ENCODE measurements at regions not wholly inside any gene's neighbourhood (a gene's known extent, or its start where the extent isn't known, plus 50 kb on each side); places are given as distances from the start of the nearest gene placed in this dataset.
"Not testable (repeated sequence)": the region's sequence is repeated elsewhere in the genome, so short reads cannot be mapped to it uniquely, and the experiment has no call there.

- Histone ChIP-seq H2AFZ (no peak overlapping the region), H3K36me3 (ENCODE audit: control insufficient read depth, insufficient read depth, low read length) (no peaks in the 10 kb centered on the region), H3K9ac (no peak overlapping the region), H3K9me3 (ENCODE audit: control insufficient read depth, low read length) (no peaks in the 10 kb centered on the region), H3K27me3 (ENCODE audit: control insufficient read depth, insufficient read depth, low read length) (no peaks in the 10 kb centered on the region), H3K4me3 (ENCODE audit: low read depth, low read length) (no peak overlapping the region), H3K27ac (no peak overlapping the region), H3K79me2 (no peaks in the 10 kb centered on the region), H3K4me1 (no peaks in the 10 kb centered on the region), H3K4me2 (ENCODE audit: low read length) (no peak overlapping the region)
- TF ChIP-seq CTCF (IDR thresholded peaks at IDR 0.05), result no peak
Measured at GRCh38 chr2:13666582-13667414, 950.1 kb downstream of the TRIB2 start.

- no peak for TF ChIP-seq CTCF (IDR thresholded peaks at IDR 0.05)
- H2AFZ ChIP-seq, result no peak overlapping the region
Measured at GRCh38 chr2:13667415-13667757, 950.6 kb downstream of the TRIB2 start.

GRCh38 chr2:13669607-13670006, 952.9 kb downstream of the TRIB2 start:
- Histone ChIP-seq H3K9ac (no peak overlapping the region), H3K36me3 (ENCODE audit: control insufficient read depth, insufficient read depth, low read length) (no peaks in the 10 kb centered on the region), H3K79me2 (no peaks in the 10 kb centered on the region), H3K27ac (no peak overlapping the region), H3K4me3 (ENCODE audit: low read depth, low read length) (no peak overlapping the region), H3K4me1 (no peaks in the 10 kb centered on the region), H2AFZ (no peak overlapping the region), H3K27me3 (ENCODE audit: control insufficient read depth, insufficient read depth, low read length) (no peaks in the 10 kb centered on the region), H3K9me3 (ENCODE audit: control insufficient read depth, low read length) (no peaks in the 10 kb centered on the region), H3K4me2 (ENCODE audit: low read length) (no peak overlapping the region)
- TF ChIP-seq CTCF (IDR thresholded peaks at IDR 0.05), result no peak

More at GRCh38 chr2:13667415-13667757, 950.6 kb downstream of the TRIB2 start:
- H3K9ac ChIP-seq, result no peak overlapping the region
- no peaks in the 10 kb centered on the region for H3K9me3 ChIP-seq (ENCODE audit: control insufficient read depth, low read length)
- no peak overlapping the region for H3K4me2 ChIP-seq (ENCODE audit: low read length)
- H3K27me3 ChIP-seq (ENCODE audit: control insufficient read depth, insufficient read depth, low read length), result no peaks in the 10 kb centered on the region
- H3K4me3 ChIP-seq (ENCODE audit: low read depth, low read length), result no peak overlapping the region
- H3K27ac ChIP-seq, result no peak overlapping the region
- no peaks in the 10 kb centered on the region for H3K4me1 ChIP-seq
- no peaks in the 10 kb centered on the region for H3K79me2 ChIP-seq
- H3K36me3 ChIP-seq (ENCODE audit: control insufficient read depth, insufficient read depth, low read length), result no peaks in the 10 kb centered on the region

- not testable (repeated sequence) for H2AFZ ChIP-seq; H3K79me2 ChIP-seq; H3K36me3 ChIP-seq (ENCODE audit: control insufficient read depth, insufficient read depth, low read length); H3K27ac ChIP-seq; H3K9ac ChIP-seq; H3K9me3 ChIP-seq (ENCODE audit: control insufficient read depth, low read length); H3K27me3 ChIP-seq (ENCODE audit: control insufficient read depth, insufficient read depth, low read length); H3K4me1 ChIP-seq; H3K4me2 ChIP-seq (ENCODE audit: low read length); H3K4me3 ChIP-seq (ENCODE audit: low read depth, low read length)
Measured at GRCh38 chr2:13673821-13674220, 957.1 kb downstream of the TRIB2 start.

- no peaks in the 10 kb centered on the region for H3K4me1 ChIP-seq
- H3K9ac ChIP-seq, result no peak overlapping the region
- H3K27ac ChIP-seq, result no peak overlapping the region
- no peak overlapping the region for H2AFZ ChIP-seq
- H3K36me3 ChIP-seq (ENCODE audit: control insufficient read depth, insufficient read depth, low read length), result no peaks in the 10 kb centered on the region
- TF ChIP-seq CTCF (IDR thresholded peaks at IDR 0.05), result no peak
- H3K4me2 ChIP-seq (ENCODE audit: low read length), result no peak overlapping the region
- H3K27me3 ChIP-seq (ENCODE audit: control insufficient read depth, insufficient read depth, low read length), result no peaks in the 10 kb centered on the region
- H3K4me3 ChIP-seq (ENCODE audit: low read depth, low read length), result no peak overlapping the region
- H3K79me2 ChIP-seq, result no peaks in the 10 kb centered on the region
- no peaks in the 10 kb centered on the region for H3K9me3 ChIP-seq (ENCODE audit: control insufficient read depth, low read length)
Measured at GRCh38 chr2:13676269-13676668, 956.2 kb upstream of the LRATD1 start.

All from parathyroid adenoma (tissue), 2 donors.